Left lung (tissue), 4 donors: ENCODE measurements at regions not wholly inside any gene's neighbourhood (a gene's known extent, or its start where the extent isn't known, plus 50 kb on each side); places are given as distances from the start of the nearest gene placed in this dataset.

Experiments
- ATAC-seq: fragments of 200-7000 bp; cut with Tn5 transposase; one replicate; pipeline ENCODE4 v1.9.1; 2020; ENCODE audit warnings: moderate library complexity
- DNase-seq, 4 donors: peaks; one replicate each; pipeline ENCODE4 v3.0.0-alpha.2; 2013 to 2020
- H3K27ac ChIP-seq, 2 donors: fragments of 200-600 bp; sonication (generic) in 1 of 2; one replicate each; pipeline versions ENCODE4 v1.5.0 to v1.8.0; 2020 to 2021
- H3K27me3 ChIP-seq, 2 donors: fragments of 200-600 bp; sonication (generic) in 1 of 2; one replicate each; pipeline versions ENCODE4 v1.5.0 to v1.8.0; 2020 to 2021
- H3K36me3 ChIP-seq, 2 donors: fragments of 200-600 bp; sonication (generic) in 1 of 2; one replicate each; pipeline versions ENCODE4 v1.5.0 to v1.8.0; 2020 to 2021
- H3K4me1 ChIP-seq, 2 donors: fragments of 200-600 bp; one replicate each; pipeline ENCODE4 v1.8.0; 2021
- H3K4me3 ChIP-seq, 2 donors: fragments of 200-600 bp; sonication (generic) in 1 of 2; one replicate each; pipeline versions ENCODE4 v1.5.0 to v1.8.0; 2020 to 2021; ENCODE audit warnings: mild to moderate bottlenecking in 1 of 2
- H3K9me3 ChIP-seq, 2 donors: fragments of 200-600 bp; sonication (generic) in 1 of 2; one replicate each; pipeline versions ENCODE4 v1.5.0 to v1.8.0; 2020 to 2021
- intact Hi-C, 2 donors: fragments of 100-400 bp; cut with DNase I; formaldehyde crosslinking; loops; one replicate each; pipeline versions ENCODE4 v1.11.2 to v1.14.2; 2022
- TF ChIP-seq, protein P1 (sequence below), 2 donors: fragments of 200-600 bp; sonication (generic) in 1 of 2; IDR thresholded peaks; one replicate each; pipeline versions ENCODE4 v1.5.0 to v1.8.0; 2021; ENCODE audit warnings: antibody characterized with exemption in 2 of 2
- donor health status: DM: no; HTN: yes; CAD: no.
- donor health status: DM: no; HTN: no; CAD: no.

DNA sequence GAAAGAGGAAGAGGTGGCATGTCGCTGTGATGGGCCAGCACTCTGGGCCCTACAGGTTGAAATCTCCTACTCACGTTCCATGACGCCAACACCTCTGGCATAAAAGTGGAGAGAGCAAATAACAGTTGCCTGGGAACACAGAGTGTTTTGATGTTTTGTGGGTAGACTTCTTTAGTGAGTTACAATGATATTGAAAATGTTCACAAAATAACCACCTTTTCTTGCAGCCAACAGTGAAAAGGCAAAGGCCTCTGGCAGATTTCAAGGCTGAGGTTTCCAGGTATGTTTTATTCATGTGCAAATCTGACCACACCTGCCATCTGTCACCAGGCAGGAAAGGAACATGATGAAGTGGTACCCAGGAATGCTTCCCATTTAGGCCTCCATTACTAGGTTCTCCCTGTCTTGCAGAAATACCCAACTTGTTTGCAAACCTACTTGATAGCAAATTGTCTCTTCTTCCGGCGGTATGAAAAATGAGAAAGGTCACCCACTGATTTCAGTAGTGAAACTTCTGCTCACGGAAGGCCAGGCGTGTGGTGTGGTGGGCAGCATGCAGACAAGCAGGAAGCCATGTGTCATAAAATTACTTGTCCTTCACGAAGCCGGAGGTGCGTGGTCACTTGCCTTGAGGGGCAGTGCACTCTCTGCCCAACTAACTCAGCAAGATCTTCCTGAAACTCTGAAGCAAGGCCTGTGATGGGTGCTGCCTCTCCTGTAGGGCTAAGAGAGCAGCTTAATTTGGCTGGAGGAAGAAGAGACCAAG, 299.1 kb upstream of the PRDM1 start:
- no peak for DNase-seq

DNA sequence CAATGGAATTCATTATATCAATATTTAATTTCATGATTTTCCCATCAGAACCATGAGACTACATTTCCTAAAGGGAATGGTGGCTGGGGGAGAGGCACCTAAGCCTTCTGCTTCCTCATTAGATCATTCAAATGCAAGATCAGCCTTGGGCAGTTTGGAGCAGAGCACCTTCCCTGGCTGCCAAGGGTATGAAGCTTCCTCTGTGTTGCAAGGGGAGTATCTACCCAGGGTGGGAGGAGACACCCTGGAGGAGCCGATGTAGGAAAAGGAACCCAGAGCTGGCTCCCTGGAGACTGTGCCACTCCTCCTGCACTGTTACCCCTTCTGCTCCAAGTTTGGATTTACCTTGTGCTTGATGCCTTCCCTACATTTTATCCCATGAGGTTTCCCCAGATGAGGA, 299.7 kb upstream of the PRDM1 start:
- no peak overlapping the region for H3K4me3 ChIP-seq
- DNase-seq (no peak), ATAC-seq (peak; percentile 33)
- intact Hi-C loops = no loop called here
- TF ChIP-seq, protein P1, sequence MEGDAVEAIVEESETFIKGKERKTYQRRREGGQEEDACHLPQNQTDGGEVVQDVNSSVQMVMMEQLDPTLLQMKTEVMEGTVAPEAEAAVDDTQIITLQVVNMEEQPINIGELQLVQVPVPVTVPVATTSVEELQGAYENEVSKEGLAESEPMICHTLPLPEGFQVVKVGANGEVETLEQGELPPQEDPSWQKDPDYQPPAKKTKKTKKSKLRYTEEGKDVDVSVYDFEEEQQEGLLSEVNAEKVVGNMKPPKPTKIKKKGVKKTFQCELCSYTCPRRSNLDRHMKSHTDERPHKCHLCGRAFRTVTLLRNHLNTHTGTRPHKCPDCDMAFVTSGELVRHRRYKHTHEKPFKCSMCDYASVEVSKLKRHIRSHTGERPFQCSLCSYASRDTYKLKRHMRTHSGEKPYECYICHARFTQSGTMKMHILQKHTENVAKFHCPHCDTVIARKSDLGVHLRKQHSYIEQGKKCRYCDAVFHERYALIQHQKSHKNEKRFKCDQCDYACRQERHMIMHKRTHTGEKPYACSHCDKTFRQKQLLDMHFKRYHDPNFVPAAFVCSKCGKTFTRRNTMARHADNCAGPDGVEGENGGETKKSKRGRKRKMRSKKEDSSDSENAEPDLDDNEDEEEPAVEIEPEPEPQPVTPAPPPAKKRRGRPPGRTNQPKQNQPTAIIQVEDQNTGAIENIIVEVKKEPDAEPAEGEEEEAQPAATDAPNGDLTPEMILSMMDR (IDR thresholded peaks at IDR 0.05) = no peak
- H3K4me1 ChIP-seq = peaks cover 0 to 39% of the 10 kb centered on the region in 2 donors
- H3K27me3 ChIP-seq = no peaks in the 10 kb centered on the region
- no peaks in the 10 kb centered on the region for H3K9me3 ChIP-seq
- no peaks in the 10 kb centered on the region for H3K36me3 ChIP-seq
- H3K27ac ChIP-seq = no peak overlapping the region

More for the DNA sequence above, 299.1 kb upstream of the PRDM1 start:
- Histone ChIP-seq H3K4me1 (peaks cover 0 to 45% of the 10 kb centered on the region in 2 donors), H3K27me3 (no peaks in the 10 kb centered on the region), H3K27ac (no peak overlapping the region), H3K4me3 (no peak overlapping the region), H3K9me3 (no peaks in the 10 kb centered on the region), H3K36me3 (no peaks in the 10 kb centered on the region)
- no peak for ATAC-seq
- intact Hi-C loops = no loop called here
- TF ChIP-seq, protein P1 (IDR thresholded peaks at IDR 0.05) = no peak

DNA sequence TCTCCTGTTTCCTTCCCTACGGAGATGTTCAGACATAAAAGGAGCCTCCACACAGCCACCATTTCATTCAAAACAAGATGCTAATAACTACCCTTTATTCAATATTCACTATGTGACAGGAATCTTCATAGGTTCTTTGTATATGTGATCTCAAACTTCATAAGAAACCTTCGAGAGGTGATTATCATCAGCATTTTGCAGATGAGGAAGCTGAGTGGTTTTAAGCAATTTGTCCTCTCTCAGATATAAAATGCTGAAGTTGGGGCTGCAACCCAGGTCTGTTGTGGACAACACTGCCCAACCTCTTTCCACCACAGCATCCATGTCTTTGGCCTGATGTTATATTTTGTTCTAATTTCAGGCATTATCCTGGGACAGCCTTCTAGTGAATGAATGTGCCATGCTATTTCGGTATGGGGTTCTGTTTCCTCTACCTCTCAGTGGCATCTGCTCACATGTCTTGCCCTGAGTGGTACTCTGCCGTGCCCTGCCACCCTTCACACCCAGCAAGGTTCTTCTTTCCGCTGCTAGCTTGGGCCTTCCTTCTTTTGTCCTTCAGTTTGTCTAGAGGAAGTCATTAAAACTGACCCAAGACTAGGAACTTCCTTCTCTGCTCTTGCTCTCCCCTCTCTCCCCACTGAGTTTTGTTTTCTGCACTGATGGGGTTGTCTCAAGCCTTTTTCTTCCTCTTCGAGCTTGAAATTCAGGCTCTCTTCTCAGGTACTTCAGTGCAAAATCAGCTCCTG, 300.9 kb upstream of the PRDM1 start:
- ATAC-seq (peak; percentile 69), DNase-seq (peak in 2 of 4 donors; percentile 47 to 73)
- Histone ChIP-seq H3K27me3 (no peaks in the 10 kb centered on the region), H3K36me3 (no peaks in the 10 kb centered on the region), H3K4me1 (peaks cover 0 to 36% of the 10 kb centered on the region in 2 donors), H3K9me3 (no peaks in the 10 kb centered on the region), H3K4me3 (no peak overlapping the region), H3K27ac (peak overlapping the region in 1 of 2 donors; percentile 63)
- intact Hi-C loops = no loop called here
- TF ChIP-seq, protein P1 (IDR thresholded peaks at IDR 0.05) = no peak

DNA sequence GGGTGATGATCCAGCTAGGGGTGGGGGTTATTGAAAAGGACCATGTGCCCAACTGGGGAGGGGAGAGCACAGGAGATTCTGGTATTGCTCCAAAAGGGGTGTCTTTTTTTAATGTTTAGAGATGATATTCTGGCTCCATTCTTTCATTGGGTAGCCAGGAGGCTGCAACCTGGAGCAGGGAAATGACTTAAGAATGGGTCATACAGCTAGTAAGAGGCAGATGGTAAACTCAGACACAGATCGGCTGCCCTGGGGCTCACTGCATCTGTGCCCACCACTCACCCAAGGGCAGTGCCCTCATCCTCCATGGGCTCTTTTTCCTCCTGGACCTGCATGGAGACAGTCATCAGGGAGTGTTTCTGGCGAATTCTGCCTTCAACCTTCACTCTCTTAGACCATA, 302.0 kb upstream of the PRDM1 start:
- H3K36me3 ChIP-seq = no peaks in the 10 kb centered on the region
- ATAC-seq (no peak), DNase-seq (no peak)
- no peaks in the 10 kb centered on the region for H3K27me3 ChIP-seq
- H3K27ac ChIP-seq = no peak overlapping the region
- intact Hi-C loops = no loop called here
- peaks cover 0 to 36% of the 10 kb centered on the region in 2 donors for H3K4me1 ChIP-seq
- TF ChIP-seq, protein P1 (IDR thresholded peaks at IDR 0.05) = no peak
- H3K4me3 ChIP-seq = no peak overlapping the region
- no peaks in the 10 kb centered on the region for H3K9me3 ChIP-seq

DNA sequence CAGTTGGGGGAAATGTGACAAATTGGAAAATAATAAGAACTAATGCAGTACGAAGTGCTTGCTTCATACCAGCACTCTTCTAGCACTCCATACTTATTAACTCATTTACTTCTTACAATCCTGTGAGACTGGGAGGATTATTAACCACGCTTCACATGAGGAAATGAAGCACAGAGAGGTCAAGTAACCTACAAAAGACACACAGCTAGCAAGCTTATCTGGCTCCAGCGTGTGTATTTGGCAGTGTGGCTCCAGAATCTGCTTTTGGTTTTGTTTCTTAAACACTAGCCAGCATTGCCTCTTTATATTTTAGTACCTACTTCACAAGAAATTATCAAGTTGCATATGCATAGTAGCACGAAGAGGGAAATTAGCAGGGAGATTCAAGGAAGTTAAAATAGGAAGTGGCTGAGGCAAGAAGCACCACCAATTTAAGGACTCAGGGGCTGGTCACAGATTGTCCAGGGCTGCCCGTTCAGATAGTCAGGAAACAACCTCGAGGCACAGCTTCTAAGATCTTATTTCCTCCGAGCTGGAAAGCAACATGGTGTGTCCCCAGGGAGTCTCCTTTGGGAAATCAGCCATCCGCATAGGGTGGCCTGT, 302.7 kb upstream of the PRDM1 start:
- Histone ChIP-seq H3K36me3 (no peaks in the 10 kb centered on the region), H3K4me1 (peaks cover 0 to 36% of the 10 kb centered on the region in 2 donors), H3K27ac (peak overlapping the region in 1 of 2 donors; percentile 13), H3K27me3 (no peaks in the 10 kb centered on the region), H3K4me3 (no peak overlapping the region), H3K9me3 (no peaks in the 10 kb centered on the region)
- TF ChIP-seq, protein P1 (IDR thresholded peaks at IDR 0.05) = no peak
- no peak for ATAC-seq
- intact Hi-C loops = no loop called here
- no peak for DNase-seq
